HuH-7.5 (cell line): ENCODE measurements at regions not wholly inside any gene's neighbourhood (a gene's known extent, or its start where the extent isn't known, plus 50 kb on each side); places are given as distances from the start of the nearest gene placed in this dataset.
"Not testable (repeated sequence)": the region's sequence is repeated elsewhere in the genome, so short reads cannot be mapped to it uniquely, and the experiment has no call there.

Experiments
- DNase-seq: peaks from one replicate; pipeline ENCODE4 v3.0.0; 2011; ENCODE audit warnings: low spot score

DNA sequence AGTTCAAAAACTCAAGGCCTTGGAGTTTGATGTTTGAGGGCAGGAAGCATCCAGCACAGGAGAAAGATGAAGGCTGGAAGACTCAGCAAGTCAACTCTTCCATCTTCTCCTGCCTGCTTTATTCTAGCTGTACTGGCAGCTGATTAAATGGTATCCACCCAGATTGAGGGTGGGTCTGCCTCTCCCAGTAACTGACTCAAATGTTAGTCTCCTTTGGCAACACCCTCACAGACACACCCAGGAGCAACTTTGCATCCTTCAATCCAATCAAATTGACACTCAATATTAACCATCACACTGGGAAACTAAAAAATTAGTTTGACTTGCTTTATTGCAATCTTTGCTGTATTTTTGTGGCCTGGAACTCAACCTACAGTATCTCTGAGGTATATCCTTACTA is 230.5 kb upstream of the TARS1 start:
- DNase-seq, result not testable (repeated sequence)

DNA sequence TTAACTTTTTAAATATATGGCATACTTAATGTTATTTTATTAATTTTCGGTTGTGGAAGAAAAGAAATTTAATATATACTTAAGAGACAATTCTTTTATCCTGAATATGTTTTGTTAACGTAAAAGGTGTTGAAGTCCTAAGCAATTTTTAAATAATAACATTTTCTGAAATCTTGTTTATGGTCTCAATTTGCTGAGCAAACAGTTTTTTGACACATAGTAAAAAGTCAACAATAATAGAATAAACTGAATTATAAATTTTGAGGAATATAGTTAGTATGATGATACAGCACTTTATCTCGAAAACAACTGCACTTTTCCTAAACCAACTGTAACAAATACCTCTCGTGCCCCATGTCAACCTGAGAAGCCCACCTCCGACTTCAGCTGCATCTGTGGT is 229.8 kb upstream of the TARS1 start:
- DNase-seq, result no peak

DNA sequence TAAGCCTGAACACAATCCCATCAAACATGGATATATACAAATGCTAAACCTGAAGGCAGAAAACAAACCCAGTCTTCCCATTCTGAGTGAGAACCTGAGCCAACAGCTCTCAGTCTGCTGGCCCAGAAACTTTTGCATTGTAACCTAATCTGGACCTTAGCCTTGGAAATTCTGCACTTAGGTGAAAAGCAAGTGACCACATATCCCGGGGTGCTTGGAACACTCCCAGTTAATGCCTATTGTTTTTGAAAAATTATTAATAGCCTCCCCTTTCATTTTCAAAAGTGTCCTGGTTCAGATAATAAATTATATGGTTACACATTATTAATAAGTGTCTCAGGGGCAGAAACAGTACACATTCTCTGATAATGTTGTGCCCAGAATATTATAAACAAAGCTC is 228.3 kb upstream of the TARS1 start:
- DNase-seq, result no peak

DNA sequence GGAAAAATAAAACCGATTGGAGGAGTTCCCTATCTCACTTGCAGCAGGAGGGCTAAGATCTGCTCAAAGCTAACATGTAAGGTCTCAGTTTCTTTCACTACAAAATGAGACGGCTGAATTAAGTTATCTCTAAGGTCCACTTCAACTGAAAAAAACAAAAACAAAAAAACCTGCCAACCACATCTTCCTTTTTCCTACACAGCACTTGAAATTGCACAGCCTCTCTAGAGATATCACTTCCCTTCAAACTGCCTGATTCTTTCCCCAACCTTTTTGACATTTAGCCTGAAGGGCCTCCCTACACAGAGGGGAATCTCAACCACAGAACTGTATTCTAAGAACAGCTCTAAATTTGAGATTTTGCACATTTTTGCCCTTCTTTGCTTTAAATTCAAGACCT is 227.9 kb upstream of the TARS1 start:
- no peak for DNase-seq

DNA sequence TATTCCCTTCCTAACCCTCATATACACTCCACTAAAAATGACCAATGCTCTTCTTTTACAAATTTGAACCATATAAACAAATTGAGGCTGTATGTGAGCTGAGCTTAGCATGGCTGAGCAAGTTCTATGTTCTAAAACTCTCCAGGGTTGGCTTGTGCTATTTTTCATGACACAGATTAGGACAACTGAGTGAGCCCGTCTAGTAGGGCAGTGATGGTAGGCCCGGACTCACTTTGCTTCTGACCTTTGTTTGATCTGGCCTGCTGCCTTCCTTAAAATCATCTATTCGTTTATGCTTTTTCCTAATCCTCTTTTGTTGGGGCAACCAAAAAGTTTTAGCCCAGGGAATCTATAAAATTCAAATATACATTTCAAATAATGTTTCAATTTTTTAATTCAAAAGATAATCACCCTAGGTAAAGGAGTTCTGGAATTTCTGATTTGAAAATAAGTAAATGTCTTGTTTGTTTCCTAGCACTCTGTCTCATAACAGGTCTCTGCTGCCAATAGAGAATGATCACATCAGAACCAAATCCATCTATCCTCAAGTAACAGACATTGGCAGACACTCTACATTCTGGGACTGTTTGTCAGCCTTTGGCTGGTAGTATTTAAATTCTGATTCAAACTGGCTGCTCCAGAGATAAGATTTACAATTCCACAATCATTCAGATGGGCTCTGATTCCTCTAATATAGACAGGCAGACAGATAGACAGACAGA is 217.0 kb upstream of the TARS1 start:
- DNase-seq, result no peak

DNA sequence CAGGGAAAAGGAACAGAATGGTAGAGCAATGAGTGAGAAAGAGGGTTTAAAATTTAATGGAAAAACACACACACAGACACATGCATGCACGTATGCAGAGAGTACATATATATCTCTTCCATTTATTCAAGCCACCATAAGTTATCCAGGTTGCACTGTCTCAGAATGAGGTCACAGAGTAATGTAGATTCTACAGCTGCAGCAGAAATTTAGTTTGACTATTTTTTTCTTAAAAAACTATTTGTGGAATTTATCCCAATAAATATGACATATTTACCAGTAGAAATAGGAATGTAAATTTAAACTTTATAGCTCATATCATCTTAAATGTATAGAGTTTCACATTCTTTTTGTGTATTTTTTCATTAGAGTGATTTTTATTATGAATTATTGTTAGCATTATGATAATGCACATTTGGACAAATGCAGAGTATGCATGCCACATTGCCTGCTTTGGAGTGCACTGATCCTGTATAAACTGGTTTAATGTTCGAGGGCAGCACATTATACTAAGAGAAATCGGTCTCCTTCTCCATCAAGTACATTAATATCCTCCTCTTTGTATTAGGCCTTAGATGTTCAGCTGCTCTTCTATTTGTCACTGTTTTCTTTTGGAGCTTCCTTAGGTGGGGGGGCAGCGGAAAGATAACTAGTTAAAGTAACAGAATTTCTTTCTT is 216.3 kb upstream of the TARS1 start:
- no peak for DNase-seq

DNA sequence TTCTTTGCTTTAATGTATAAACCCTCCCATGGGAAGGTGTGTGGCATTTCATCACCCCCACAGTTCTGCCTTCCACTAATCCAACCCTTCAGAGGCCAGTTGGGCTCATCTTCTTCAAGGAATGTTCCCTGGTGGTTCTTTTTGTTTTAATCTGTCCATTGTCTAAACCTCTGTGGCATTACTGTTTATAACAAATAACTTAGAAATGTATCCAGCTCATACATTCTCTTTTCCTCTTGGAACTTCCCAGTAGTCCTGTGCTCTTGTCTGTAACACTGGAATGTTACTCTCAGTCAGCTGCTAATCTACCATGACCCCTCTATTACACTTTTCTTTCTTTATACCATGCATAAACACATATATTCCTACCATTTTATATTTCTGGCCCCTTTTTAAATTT is 213.5 kb upstream of the TARS1 start:
- DNase-seq, result no peak

DNA sequence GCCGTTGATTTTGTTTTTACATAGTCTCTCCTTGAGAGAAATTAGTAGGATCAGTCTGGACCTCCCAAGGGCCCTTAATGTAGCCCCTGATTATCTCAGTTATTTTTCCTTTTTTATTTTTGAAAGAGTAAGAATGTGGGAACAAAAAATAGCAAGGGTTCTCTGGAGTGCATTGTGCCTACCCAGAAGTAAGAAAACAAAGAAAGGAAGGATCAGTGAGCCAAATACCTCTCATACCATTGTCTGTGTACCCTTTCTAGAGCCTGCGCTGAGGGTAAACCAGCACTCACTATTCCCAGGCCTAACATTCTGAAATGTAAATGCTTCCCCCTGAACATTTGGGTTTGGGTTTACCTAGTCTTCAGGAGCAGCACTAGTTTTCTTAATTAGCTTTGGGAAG is 213.0 kb upstream of the TARS1 start:
- no peak for DNase-seq

DNA sequence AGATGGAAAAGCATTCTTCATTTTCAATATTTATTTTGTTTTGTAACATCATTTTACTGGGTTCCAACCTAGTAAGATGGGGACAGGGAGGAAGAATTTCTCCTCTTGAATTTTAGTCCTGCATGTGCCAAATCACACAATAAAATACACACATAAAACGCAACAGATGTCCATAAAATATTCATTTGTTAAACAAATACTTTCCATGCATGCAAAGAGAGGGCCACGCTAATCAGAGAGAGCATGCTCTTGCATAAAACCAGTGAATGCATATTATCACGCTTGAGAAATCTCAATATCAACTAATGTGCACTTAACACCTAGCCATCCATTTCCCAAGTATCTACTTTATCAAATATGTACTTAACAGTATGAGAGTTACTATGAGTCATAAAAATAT is 212.6 kb upstream of the TARS1 start:
- no peak for DNase-seq

DNA sequence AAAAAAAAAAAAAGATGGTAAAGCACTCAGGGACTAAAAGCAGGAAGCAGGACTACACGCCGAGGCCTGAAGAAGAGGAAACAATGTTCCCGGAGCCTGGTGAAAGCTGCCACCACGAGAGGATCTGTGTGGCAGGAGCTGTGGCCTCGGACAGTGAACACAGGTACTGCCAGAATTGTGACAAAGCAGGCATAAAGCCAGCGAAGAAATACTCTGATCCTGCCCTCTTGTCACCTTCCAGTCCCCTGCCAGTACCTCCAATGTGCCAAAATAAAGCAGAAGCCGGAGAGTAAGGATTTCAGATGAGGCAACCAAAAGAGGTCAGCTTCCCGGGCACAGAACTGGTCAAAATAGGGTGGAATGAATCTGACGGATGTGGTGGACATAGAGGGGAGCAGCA is 211.5 kb upstream of the TARS1 start:
- no peak for DNase-seq

DNA sequence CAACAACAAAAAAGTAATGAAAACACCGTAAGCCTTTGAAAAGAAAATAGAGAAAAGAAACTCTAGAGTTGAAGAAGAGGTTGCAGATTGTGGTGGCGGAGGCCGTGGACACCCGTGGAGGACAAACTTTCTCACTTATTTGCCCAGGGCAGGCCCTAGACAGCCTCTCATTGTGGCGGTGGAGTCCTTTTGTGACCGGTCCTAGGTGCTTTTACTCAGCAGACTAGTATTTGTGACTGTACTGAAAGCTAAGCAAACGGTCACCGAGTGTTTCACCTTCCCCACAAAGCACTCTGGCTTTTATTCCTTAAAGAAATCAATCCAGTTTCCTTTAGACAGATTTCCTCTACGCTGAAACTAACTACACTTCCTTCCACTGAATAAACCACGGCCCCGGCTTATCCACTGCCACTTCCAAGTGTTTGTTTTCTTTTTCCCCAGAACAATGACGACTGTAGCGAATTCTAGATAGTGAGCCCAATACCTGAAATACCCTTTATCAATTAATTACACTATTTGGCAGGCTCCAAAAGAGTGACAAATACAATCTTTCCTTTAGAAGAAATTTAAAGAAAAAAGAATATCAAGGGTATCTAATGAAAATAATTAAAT is 210.2 kb upstream of the TARS1 start:
- no peak for DNase-seq

DNA sequence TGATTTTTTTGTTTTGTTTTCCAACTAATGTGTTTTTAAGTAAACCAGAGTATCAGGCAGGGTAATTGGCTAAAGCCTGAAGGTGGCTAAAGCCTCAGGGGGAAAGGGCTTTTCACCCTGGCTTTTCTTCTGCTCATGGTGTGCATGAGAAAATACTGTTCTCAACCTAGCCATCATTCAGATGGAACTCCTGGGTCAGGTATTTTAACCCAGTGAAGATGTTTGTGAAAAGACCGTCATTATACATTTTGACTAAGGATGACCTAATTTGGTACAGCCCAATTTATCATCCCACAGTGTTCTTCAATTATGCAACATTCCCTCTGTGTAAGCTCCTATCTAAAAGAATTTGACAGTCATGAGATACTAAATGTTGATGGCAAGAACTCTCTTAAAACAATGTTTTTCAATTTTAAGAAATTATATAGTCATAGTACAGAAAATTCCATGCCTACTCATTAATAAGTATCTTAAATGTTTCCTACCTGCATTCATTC is 209.5 kb upstream of the TARS1 start:
- no peak for DNase-seq

DNA sequence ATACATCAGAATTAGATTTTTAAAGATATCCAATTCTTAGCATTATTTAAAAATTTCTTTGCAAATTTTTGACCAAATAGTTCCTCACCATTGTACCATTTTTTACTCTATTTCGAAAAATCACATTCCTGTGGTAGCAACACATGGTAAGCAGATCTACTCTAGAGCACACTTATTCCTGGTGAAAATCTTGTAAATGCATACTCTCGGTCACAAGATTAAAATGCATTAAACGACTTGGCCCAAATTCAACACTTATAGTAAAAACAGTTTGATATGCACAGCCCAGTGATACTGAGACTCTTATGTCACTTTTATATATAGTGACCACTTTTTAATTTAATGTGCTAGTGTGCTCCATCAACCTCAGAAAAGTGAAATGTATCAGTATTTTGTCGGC is 208.8 kb upstream of the TARS1 start:
- no peak for DNase-seq

DNA sequence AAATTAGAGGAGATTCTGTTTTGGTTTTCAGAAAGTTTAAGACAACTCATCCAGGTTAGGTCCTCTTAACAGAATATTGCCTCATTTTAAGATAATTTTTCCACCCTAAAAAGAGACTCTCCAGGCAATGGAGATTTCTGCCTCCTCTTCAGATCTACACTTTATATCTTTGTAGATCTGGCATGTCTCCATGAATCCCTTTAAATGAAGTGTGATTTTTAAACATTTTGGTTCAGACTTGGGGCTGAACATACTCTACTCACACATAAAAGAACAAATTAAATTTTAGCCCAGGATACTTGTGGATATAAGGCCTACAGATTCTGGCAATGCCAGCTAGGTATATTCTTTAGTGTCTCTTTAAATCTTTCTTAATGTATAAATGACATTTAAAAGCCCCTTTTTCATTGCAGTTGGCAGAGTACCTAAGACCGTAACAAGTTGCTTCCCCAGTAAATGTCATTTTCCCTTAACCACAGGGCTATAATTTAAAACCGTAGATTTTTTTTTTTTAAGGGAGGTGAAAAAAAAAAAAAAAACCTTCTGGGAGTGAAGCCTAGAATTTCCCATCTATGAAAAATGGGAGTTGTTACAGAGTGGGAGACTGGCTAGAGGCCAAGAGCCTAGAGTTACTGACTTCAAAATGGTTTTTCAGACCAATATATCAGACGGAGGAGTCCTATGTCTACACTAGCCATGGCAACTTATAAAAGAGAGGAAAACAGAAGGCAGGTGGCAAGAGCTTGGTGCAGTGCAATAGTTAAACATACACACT is 207.8 kb upstream of the TARS1 start:
- DNase-seq, result no peak

DNA sequence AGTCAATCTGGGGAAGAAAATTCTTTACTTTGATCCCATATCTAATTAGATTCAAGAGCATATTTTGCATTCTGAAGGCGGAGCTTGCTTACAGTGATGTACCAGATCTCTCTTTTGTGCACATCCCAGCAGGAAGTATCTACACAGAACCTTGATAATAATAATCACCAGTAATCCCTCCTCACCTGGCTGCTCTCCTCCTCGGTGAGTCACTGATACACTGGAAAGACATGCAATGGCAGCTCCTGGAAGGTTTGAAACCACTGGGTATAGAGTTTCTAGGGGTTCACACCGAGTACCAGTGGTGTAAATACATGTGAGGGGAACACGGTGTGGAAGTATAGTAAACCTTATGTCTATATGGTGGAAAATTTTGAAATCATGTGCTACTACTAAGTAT is 205.5 kb upstream of the TARS1 start:
- no peak for DNase-seq

DNA sequence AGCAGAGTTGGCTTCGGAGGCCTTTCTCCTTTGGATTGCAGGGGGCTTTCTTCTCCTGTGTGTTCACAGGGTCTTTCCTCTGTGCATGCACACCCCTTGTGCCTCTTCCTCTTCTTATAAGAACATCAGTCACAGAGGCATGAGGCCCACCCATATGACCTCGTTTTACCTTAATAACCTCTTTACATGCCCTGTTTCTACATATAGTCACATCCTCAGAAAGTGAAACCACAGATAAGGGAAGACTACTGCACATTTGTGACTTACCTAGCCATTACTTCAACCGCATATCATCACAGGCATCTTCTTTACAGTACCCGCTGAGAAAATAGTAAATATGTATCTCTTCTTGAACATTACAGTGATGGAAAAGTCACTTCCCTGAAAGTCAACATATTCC is 204.9 kb upstream of the TARS1 start:
- no peak for DNase-seq

DNA sequence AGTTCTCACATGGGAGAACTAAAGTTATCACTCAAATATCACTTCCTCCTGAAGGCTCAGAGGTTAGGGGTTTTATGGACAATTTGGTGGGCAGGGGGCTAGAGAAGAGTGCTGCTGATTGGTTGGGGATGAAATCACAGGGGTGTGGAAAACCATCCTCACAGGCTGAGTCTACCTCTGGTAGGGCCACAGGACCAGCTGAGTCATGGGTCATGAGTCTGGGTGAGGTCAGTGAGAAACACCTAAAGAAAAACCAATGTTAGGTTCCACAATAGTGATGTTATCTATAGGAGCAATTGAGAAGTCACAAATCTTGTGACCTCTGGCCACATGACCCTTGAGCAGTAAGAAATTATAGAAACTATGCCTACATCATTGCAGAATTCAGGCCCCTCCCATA is 203.3 kb upstream of the TARS1 start:
- DNase-seq, result no peak

DNA sequence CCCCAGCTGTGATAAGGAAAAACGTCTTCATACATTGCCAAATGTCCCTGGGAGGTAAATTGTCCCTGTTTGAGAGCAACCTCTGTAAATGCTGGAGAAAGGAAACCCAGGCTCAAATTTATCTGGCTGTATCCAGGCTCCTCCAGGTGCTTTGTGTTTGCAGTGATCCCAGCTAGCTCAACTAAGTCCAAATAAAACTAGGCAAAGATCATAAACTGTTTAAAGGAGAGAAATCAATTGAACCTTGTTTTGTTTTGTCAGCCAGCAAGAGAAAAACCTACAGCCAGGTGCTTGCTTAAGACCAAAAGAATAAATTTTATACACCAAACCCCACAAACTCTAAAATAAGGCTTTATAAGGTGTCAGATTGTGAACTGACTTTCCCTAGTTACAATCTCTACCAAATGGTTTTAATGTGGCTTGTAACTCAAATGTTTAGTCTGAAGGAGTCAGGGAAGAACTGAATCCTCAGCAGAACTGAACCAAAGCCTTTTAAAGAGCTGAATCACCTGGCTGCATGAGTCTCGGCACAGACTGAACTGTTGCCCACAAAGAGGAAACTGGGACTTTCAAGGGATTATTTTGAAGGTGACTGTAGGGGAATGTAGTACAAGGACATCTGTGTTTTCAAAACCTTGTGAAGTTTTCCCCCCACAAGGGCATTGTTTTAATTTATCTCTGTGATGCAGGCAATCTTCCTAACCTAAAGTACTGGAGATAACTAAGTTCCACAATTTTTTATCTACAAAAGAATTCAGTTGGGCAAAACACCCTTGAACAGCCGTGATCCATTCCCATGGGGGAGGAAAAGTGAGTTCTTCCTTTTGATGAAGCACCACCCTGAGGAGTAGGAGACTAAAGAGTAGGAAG is 201.7 kb upstream of the TARS1 start:
- no peak for DNase-seq

DNA sequence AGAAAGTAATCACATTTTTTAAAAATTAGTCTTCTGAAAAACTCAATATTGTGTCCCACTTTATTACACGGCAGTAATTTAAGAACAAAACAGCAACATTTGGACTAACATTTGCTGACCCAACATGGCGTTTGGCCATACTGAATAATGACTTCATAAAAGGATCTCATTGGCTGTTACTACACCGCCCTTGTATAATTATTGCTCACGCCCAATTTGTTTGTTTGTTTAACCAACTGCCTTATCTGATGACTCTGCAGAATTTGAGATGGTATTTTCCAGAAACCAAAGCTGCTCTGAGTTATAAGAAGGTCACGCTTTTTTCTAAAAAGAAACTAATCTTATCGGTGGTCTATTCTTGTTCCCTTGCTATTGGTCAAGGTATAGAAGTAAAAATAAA is 200.2 kb upstream of the TARS1 start:
- DNase-seq, result no peak

DNA sequence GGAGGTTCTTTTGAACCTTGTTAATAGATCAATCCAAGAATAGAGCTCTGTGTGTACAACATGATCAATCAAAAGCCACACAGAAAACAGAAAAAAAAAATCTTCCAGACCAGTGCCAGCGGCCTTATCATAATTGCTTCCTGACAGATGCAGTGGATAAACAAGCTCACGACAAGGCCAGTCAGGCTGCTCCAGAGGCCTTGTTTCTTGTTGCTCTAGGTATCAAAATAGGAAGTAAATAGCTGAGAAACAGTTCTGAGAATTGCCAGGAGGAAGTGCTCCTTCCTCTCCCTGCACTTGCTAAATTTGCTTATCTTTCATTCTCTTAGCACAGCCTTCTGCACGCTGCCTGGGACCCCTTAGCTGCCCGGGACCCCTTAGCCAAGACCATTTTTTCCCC is 199.0 kb upstream of the TARS1 start:
- no peak for DNase-seq

DNA sequence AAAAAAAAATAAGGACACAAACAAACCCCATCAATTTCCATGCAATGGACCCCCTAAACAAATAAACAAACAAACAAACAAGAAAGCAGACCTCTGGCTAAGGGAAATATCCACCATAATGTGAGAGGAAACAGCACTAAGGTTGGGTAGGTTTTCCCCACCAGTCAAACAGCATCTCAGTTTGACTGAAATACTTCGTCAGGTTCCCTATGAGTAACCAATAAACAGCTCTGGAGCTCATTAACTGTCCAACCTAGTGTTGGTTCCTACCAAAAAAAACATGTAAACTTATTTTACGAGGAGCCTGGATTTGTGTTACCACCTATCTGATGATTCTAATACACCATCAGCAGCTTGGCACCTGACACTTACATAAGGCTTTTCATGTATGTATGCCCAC is 198.5 kb upstream of the TARS1 start:
- no peak for DNase-seq
